ENCODE measurements at regions not wholly inside any gene's neighbourhood (a gene's known extent, or its start where the extent isn't known, plus 50 kb on each side); places are given as distances from the start of the nearest gene placed in this dataset.

DNA sequence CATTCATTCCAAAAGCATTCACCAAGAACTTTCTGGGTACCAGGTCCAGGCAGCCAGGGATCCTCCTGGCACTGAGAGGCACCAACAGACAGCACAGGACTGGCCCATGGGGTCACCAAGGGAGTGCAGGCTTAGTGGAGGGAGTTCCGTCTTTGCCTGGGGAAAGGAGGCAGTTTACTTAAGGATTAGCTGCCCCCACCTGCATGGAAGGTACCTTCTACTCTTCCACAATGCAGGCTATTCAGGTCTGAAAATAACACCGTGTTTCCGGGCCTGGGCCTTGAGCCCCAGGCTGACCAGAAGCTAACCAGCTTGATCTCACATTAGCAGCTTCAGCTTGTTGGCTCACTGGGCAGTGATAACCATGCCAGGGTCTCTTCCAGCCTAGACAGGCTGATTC, 199.4 kb downstream of the FOXA2 start:
- Mint-ChIP-seq H3K27me3 (ENCODE audit: low read depth) (peaks cover 92% of the 10 kb centered on the region), H3K9me3 (no peaks in the 10 kb centered on the region), H3K36me3 (ENCODE audit: low read depth) (no peaks in the 10 kb centered on the region), H3K4me1 (no peaks in the 10 kb centered on the region), H3K27ac (ENCODE audit: unreplicated experiment) (no peak overlapping the region), H3K4me3 (no peak overlapping the region)
- TF ChIP-seq, protein P1, sequence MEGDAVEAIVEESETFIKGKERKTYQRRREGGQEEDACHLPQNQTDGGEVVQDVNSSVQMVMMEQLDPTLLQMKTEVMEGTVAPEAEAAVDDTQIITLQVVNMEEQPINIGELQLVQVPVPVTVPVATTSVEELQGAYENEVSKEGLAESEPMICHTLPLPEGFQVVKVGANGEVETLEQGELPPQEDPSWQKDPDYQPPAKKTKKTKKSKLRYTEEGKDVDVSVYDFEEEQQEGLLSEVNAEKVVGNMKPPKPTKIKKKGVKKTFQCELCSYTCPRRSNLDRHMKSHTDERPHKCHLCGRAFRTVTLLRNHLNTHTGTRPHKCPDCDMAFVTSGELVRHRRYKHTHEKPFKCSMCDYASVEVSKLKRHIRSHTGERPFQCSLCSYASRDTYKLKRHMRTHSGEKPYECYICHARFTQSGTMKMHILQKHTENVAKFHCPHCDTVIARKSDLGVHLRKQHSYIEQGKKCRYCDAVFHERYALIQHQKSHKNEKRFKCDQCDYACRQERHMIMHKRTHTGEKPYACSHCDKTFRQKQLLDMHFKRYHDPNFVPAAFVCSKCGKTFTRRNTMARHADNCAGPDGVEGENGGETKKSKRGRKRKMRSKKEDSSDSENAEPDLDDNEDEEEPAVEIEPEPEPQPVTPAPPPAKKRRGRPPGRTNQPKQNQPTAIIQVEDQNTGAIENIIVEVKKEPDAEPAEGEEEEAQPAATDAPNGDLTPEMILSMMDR (conservative IDR thresholded peaks at IDR 0.05), result no peak
- DNase-seq (ENCODE audit: low read depth, low spot score), result no peak

DNA sequence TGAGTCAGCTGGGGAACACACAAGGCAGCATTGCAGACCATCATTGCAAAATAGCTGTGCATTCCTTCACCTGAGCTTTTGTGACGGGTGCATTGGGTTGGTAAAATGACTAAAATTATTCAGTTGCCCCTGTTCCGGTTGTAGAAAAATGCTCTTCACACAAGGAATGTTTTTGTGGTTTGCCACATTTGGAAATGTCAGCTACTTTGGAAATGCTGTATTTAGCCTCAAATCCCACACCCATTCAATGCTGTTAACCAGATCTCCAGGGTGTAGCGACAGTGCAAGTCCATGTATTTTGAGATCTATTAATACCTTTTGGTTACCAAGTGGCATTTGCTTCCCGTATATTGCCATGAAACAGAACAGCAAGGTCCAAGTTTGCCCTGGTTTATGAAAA, 201.2 kb downstream of the FOXA2 start:
- TF ChIP-seq, protein P1 (conservative IDR thresholded peaks at IDR 0.05), result no peak
- H3K27me3 Mint-ChIP-seq (ENCODE audit: low read depth), result peaks cover 89% of the 10 kb centered on the region
- DNase-seq (ENCODE audit: low read depth, low spot score), result no peak
- H3K36me3 Mint-ChIP-seq (ENCODE audit: low read depth), result no peaks in the 10 kb centered on the region
- no peaks in the 10 kb centered on the region for H3K9me3 Mint-ChIP-seq
- no peak overlapping the region for H3K4me3 Mint-ChIP-seq
- no peaks in the 10 kb centered on the region for H3K4me1 Mint-ChIP-seq
- H3K27ac Mint-ChIP-seq (ENCODE audit: unreplicated experiment), result no peak overlapping the region

DNA sequence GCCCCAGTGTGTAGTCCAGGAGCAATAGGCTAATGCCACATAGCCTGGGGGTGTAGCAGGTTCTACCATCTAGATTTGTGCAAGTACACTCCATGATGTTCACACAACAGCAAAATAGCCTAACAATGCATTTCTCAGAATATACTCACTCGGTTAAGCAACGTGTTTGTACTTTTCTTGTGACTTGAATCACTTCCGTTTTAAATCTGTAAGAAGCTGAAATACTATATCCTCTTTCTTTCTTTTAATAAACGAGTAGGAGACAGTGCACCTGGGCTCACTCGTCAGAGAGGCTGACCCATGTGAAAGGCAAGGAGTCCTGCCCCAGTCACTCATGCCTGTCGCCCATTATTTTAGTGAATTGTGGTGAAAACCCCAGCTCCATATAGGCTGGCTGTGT, 201.6 kb downstream of the FOXA2 start:
- Mint-ChIP-seq H3K4me3 (no peak overlapping the region), H3K27me3 (ENCODE audit: low read depth) (peaks cover 87% of the 10 kb centered on the region), H3K27ac (ENCODE audit: unreplicated experiment) (no peak overlapping the region), H3K36me3 (ENCODE audit: low read depth) (no peaks in the 10 kb centered on the region), H3K4me1 (no peaks in the 10 kb centered on the region), H3K9me3 (no peaks in the 10 kb centered on the region)
- TF ChIP-seq, protein P1 (conservative IDR thresholded peaks at IDR 0.05), result no peak
- no peak for DNase-seq (ENCODE audit: low read depth, low spot score)

DNA sequence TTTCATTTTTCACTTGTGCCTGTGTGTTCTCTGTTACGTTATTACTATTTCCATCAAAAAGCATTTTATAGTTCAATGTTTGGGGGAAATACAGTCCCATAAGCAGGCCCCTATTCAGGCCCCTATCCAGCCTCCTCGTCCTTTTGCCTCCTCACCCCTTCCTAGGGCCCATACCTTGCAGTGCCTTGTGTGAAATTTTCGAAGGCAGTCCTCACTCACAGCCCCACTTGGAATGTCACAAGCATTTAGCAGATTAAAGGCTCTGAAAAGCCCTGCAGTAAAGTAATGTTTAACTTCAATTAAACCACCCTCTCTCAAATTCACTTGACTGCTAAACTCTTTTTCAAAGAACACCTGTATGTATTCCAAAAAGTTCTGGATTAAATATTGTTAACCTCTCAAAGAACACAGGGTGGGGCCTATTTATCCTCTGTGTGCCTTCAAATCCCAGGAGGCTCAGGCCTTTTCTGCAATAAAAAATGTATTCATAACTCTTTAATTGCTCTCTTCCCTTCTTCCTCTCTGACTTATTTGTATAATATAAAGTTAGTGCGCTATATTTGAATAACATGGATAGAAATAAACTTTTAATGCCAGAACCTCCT, 202.5 kb downstream of the FOXA2 start:
- Mint-ChIP-seq H3K4me3 (no peak overlapping the region), H3K4me1 (no peaks in the 10 kb centered on the region), H3K9me3 (no peaks in the 10 kb centered on the region), H3K36me3 (ENCODE audit: low read depth) (no peaks in the 10 kb centered on the region), H3K27me3 (ENCODE audit: low read depth) (peaks cover 81% of the 10 kb centered on the region), H3K27ac (ENCODE audit: unreplicated experiment) (no peak overlapping the region)
- DNase-seq (ENCODE audit: low read depth, low spot score), result no peak
- TF ChIP-seq, protein P1 (conservative IDR thresholded peaks at IDR 0.05), result no peak

DNA sequence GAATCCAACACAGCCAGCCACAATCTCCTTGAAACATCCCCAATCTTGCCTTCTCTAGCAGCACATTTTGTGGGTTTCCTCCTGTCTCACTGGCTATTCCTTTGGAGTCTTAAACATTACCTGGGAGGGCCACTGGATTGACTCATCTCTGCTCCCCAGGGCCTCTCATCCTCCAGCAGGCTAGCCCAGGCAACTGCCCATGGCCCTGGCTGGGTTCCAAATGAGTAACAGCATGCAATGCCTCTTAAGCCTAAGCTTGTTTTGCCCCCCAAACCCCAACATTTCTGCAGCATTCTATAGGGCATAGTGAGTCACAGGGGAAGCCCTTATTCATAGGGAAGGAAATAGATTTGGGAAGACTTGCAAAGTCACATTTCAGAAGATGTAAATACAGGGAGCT, 204.9 kb downstream of the FOXA2 start:
- no peak overlapping the region for H3K27ac Mint-ChIP-seq (ENCODE audit: unreplicated experiment)

More for the DNA sequence above, 204.9 kb downstream of the FOXA2 start:
- no peaks in the 10 kb centered on the region for H3K9me3 Mint-ChIP-seq
- H3K27me3 Mint-ChIP-seq (ENCODE audit: low read depth), result peaks cover 81% of the 10 kb centered on the region
- H3K4me1 Mint-ChIP-seq, result peaks cover 7% of the 10 kb centered on the region
- TF ChIP-seq, protein P1 (conservative IDR thresholded peaks at IDR 0.05), result no peak
- H3K4me3 Mint-ChIP-seq, result no peak overlapping the region
- DNase-seq (ENCODE audit: low read depth, low spot score), result no peak
- H3K36me3 Mint-ChIP-seq (ENCODE audit: low read depth), result no peaks in the 10 kb centered on the region

All from neural crest cell (in vitro differentiated cells).